Colonic mucosa (tissue), 4 donors: ENCODE measurements at regions not wholly inside any gene's neighbourhood (a gene's known extent, or its start where the extent isn't known, plus 50 kb on each side); places are given as distances from the start of the nearest gene placed in this dataset.

ENCODE experiments used
- DNase-seq: peaks from one replicate; pipeline ENCODE4 v3.0.0-alpha.2; 2020
- H3K27ac ChIP-seq: fragments of 200-600 bp; one replicate; pipeline ENCODE4 v1.8.0; 2021
- H3K27me3 ChIP-seq: fragments of 200-600 bp; one replicate; pipeline ENCODE4 v1.8.0; 2021
- H3K36me3 ChIP-seq: fragments of 200-600 bp; one replicate; pipeline ENCODE4 v1.8.0; 2021
- H3K4me1 ChIP-seq: fragments of 200-600 bp; one replicate; pipeline ENCODE4 v1.8.0; 2021; ENCODE audit warnings: mild to moderate bottlenecking
- H3K4me3 ChIP-seq: fragments of 200-600 bp; one replicate; pipeline ENCODE4 v1.8.0; 2021
- H3K9ac ChIP-seq, 2 donors: one replicate each; pipeline ENCODE4 v1.7.0; 2013; ENCODE audit warnings: control low read depth in 2 of 2, low read depth in 2 of 2, low read length in 2 of 2
- H3K9me3 ChIP-seq: fragments of 200-600 bp; one replicate; pipeline ENCODE4 v1.8.0; 2021
- CTCF ChIP-seq: fragments of 200-600 bp; IDR thresholded peaks from one replicate; pipeline ENCODE4 v1.8.0; 2022; ENCODE audit warnings: antibody characterized with exemption, mild to moderate bottlenecking
- intact Hi-C: fragments of 100-400 bp; cut with DNase I; formaldehyde crosslinking; loops from one replicate; pipeline ENCODE4 v1.14.1; 2022
- donor health status: healthy.
- donor health status: DM: no; HTN: no; CAD: no.
- donor health status: DM: no; HTN: no; CAD: no.

GRCh38 chr22:27454807-27455450 lies 346.6 kb downstream of the MN1 start:
- Histone ChIP-seq H3K9ac (no peak overlapping the region), H3K36me3 (no peaks in the 10 kb centered on the region), H3K4me3 (no peak overlapping the region), H3K27ac (no peak overlapping the region), H3K9me3 (no peaks in the 10 kb centered on the region), H3K4me1 (no peaks in the 10 kb centered on the region), H3K27me3 (no peaks in the 10 kb centered on the region)
- no peak for TF ChIP-seq CTCF
- intact Hi-C loops = no loop called here
- DNase-seq = no peak

- H3K4me3 ChIP-seq = no peak overlapping the region
- no peak for DNase-seq
- intact Hi-C loops = no loop called here
These were observed 346.0 kb downstream of the MN1 start for GRCh38 chr22:27455526-27455925.

GRCh38 chr22:27456696-27457503 lies 344.7 kb downstream of the MN1 start:
- Histone ChIP-seq H3K9me3 (no peaks in the 10 kb centered on the region), H3K4me1 (no peaks in the 10 kb centered on the region), H3K9ac (no peak overlapping the region), H3K36me3 (no peaks in the 10 kb centered on the region), H3K4me3 (no peak overlapping the region), H3K27me3 (no peaks in the 10 kb centered on the region), H3K27ac (no peak overlapping the region)
- no peak for DNase-seq
- no peak for TF ChIP-seq CTCF
- intact Hi-C loops = no loop called here

More at GRCh38 chr22:27455526-27455925, 346.0 kb downstream of the MN1 start:
- no peaks in the 10 kb centered on the region for H3K36me3 ChIP-seq
- no peak for TF ChIP-seq CTCF
- H3K4me1 ChIP-seq = no peaks in the 10 kb centered on the region
- H3K9ac ChIP-seq = no peak overlapping the region
- no peaks in the 10 kb centered on the region for H3K9me3 ChIP-seq
- no peaks in the 10 kb centered on the region for H3K27me3 ChIP-seq
- no peak overlapping the region for H3K27ac ChIP-seq

- no peak for DNase-seq
- H3K27me3 ChIP-seq = no peaks in the 10 kb centered on the region
- H3K9me3 ChIP-seq = no peaks in the 10 kb centered on the region
- no peaks in the 10 kb centered on the region for H3K36me3 ChIP-seq
- intact Hi-C loops = no loop called here
- H3K4me1 ChIP-seq = no peaks in the 10 kb centered on the region
- no peak overlapping the region for H3K9ac ChIP-seq
- H3K27ac ChIP-seq = no peak overlapping the region
- H3K4me3 ChIP-seq = no peak overlapping the region
- TF ChIP-seq CTCF = no peak
These were observed 341.6 kb downstream of the MN1 start for GRCh38 chr22:27459999-27460398.

GRCh38 chr22:27460591-27461347 lies 340.8 kb downstream of the MN1 start:
- H3K9ac ChIP-seq = no peak overlapping the region
- no peaks in the 10 kb centered on the region for H3K36me3 ChIP-seq
- H3K4me3 ChIP-seq = no peak overlapping the region
- TF ChIP-seq CTCF = no peak
- H3K27me3 ChIP-seq = no peaks in the 10 kb centered on the region
- intact Hi-C loops = no loop called here
- DNase-seq = no peak
- H3K4me1 ChIP-seq = no peaks in the 10 kb centered on the region
- no peaks in the 10 kb centered on the region for H3K9me3 ChIP-seq
- no peak overlapping the region for H3K27ac ChIP-seq
